SK-N-MC (cell line): ENCODE measurements at regions not wholly inside any gene's neighbourhood (a gene's known extent, or its start where the extent isn't known, plus 50 kb on each side); places are given as distances from the start of the nearest gene placed in this dataset.

Experiments used
- EZH2 ChIP-seq: fragments of 200-600 bp; sonication (generic); IDR thresholded peaks from one replicate; pipeline ENCODE4 v1.6.1; 2017; ENCODE audit warnings: antibody characterized with exemption
- POLR2AphosphoS5 ChIP-seq: IDR thresholded peaks from 2 replicates; pipeline ENCODE4 v1.6.1; 2012; ENCODE audit warnings: mild to moderate bottlenecking, low read depth, low read length, borderline replicate concordance

DNA sequence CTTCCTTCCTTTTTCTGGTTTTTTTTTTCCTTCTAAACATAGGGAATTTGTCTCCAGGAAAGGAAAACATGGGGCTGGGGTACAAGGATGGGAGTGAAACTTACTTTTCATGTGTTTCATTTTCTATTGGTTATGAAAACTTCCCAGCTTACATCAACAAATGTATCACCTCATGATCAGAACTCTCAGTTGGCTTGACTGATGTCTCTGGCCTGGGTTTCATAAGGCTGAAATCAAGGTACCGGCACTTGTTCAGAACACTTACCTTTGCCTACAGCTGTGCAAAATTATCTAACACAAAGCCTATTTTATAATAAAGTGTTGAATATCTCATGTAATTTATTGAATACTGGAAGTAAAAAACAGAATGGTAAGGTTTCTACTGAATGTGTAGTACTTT is 91.8 kb upstream of the STT3B start:
- TF ChIP-seq EZH2 (no peak), POLR2AphosphoS5 (no peak)
